ENCODE measurements at regions not wholly inside any gene's neighbourhood (a gene's known extent, or its start where the extent isn't known, plus 50 kb on each side); places are given as distances from the start of the nearest gene placed in this dataset.

GRCh38 chr2:122815120-122815519 is 1059.7 kb downstream of the TSN start:
- H3K27ac ChIP-seq, result no peak overlapping the region
- H3K4me3 ChIP-seq, result no peak overlapping the region
- TF ChIP-seq CTCF (IDR thresholded peaks at IDR 0.05), result no peak
- DNase-seq (ENCODE audit: low spot score), result no peak

GRCh38 chr2:122816803-122817202 is 1061.4 kb downstream of the TSN start:
- no peak for DNase-seq (ENCODE audit: low spot score)
- no peak for TF ChIP-seq CTCF (IDR thresholded peaks at IDR 0.05)

GRCh38 chr2:122822319-122822718 is 1066.9 kb downstream of the TSN start:
- Histone ChIP-seq H3K27ac (no peak overlapping the region), H3K4me3 (no peak overlapping the region)
- no peak for DNase-seq (ENCODE audit: low spot score)
- no peak for TF ChIP-seq CTCF (IDR thresholded peaks at IDR 0.05)

More at GRCh38 chr2:122816803-122817202, 1061.4 kb downstream of the TSN start:
- Histone ChIP-seq H3K27ac (no peak overlapping the region), H3K4me3 (no peak overlapping the region)

DNA sequence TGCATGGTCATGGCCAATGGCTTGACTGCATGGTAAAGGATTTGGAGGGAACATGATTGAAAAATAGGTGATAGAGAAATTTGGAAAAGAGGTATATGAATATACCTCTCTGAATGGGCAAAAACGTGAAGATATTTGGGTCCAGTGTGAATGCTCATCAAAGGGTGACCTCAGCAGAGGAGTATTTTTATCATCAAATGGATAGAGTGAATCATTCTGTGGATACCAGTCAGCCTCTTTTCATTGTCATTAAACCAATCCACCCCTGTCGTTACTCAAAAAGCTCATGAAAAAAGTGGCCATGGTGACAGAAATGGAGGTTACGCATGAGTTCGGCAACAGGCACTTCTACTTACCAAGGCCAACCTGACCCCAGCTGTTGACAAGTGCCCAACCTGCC is 1074.7 kb downstream of the TSN start:
- no peak overlapping the region for H3K4me3 ChIP-seq
- no peak for DNase-seq (ENCODE audit: low spot score)
- H3K27ac ChIP-seq, result no peak overlapping the region
- no peak for TF ChIP-seq CTCF (IDR thresholded peaks at IDR 0.05)

DNA sequence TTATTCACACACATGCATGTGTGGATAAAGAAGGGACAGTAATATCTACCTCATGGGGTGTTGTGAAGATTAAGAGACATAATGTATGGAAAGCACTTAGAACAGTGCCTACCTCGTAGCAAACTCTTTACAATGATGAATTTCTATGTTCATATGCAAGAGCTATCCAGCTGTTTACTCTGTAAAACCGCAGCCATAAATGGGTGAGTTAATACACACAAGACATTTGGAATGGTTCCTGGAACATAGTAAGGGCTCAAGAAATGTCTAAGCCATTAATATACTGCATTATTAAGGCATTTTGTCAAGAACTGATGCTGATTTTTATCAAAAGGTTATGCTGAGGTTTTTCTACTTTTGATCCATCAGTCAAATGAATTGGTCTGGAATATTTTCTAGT is 1076.2 kb downstream of the TSN start:
- no peak overlapping the region for H3K4me3 ChIP-seq
- no peak for TF ChIP-seq CTCF (IDR thresholded peaks at IDR 0.05)
- no peak overlapping the region for H3K27ac ChIP-seq
- DNase-seq (ENCODE audit: low spot score), result no peak

- Histone ChIP-seq H3K27ac (no peak overlapping the region), H3K4me3 (no peak overlapping the region)
- no peak for DNase-seq (ENCODE audit: low spot score)
- no peak for TF ChIP-seq CTCF (IDR thresholded peaks at IDR 0.05)
Measured at GRCh38 chr2:122843503-122843902, 1088.1 kb downstream of the TSN start.

DNA sequence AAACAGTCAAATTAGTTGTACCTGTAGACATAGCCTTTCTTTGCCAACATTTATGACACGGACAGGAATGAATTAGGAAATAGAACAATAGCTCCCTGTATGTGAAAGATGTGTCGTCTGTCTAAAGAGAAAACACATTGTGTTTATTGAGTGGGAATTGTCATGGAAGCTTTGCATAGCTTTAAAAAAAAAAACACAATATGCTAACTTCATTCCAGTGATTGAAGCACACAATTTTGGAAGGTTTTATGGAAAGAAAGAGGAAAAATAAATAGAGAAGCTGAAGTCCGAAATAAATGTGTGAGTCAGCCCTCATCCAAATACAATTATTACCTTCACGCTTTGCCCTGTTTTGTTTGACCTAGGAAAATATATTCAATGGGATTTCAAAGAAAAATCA is 1095.7 kb downstream of the TSN start:
- no peak for DNase-seq (ENCODE audit: low spot score)
- no peak overlapping the region for H3K4me3 ChIP-seq
- H3K27ac ChIP-seq, result no peak overlapping the region
- TF ChIP-seq CTCF (IDR thresholded peaks at IDR 0.05), result no peak
